OCI-LY7 (cell line): ENCODE measurements at regions not wholly inside any gene's neighbourhood (a gene's known extent, or its start where the extent isn't known, plus 50 kb on each side); places are given as distances from the start of the nearest gene placed in this dataset.

Source experiments
- CTCF ChIP-seq: fragments of 200-600 bp; sonication (generic); conservative IDR thresholded peaks from 2 replicates; pipeline ENCODE4 v1.5.1; 2014; ENCODE audit warnings: mild to moderate bottlenecking, antibody characterized with exemption, low read length, moderate library complexity, mixed read lengths
- EZH2phosphoT487 ChIP-seq: fragments of 200-600 bp; sonication (generic); IDR thresholded peaks from 2 replicates; pipeline ENCODE4 v1.6.1; 2018; ENCODE audit warnings: low read depth, borderline replicate concordance, mild to moderate bottlenecking, mixed run types, antibody characterized with exemption, low read length, moderate library complexity, mixed read lengths

- TF ChIP-seq CTCF (no peak), EZH2phosphoT487 (no peak)
Observed at GRCh38 chr10:29096303-29096824, 192.5 kb upstream of the LYZL1 start.
